ENCODE measurements at regions not wholly inside any gene's neighbourhood (a gene's known extent, or its start where the extent isn't known, plus 50 kb on each side); places are given as distances from the start of the nearest gene placed in this dataset.

DNA sequence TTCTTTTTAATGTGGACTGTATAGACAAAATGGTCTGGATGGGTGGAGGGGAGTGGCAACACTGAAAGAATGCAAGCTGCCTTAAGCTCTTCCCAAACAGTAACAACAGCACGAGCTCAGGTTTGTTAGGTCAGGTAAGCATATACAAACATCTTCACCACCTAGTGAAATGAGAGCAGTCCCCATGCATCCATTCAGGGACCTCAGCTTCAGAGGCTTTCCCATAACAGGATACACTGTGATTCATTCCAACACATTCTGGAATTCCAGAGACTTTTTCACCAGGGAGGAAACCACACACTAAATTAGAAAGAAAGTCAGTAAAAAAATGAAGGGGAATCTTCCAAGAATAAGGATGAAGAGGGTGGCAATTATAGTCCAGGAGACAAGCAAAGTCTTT, 50.4 kb upstream of the BZW1 start (continued):
- TF ChIP-seq, protein P1, sequence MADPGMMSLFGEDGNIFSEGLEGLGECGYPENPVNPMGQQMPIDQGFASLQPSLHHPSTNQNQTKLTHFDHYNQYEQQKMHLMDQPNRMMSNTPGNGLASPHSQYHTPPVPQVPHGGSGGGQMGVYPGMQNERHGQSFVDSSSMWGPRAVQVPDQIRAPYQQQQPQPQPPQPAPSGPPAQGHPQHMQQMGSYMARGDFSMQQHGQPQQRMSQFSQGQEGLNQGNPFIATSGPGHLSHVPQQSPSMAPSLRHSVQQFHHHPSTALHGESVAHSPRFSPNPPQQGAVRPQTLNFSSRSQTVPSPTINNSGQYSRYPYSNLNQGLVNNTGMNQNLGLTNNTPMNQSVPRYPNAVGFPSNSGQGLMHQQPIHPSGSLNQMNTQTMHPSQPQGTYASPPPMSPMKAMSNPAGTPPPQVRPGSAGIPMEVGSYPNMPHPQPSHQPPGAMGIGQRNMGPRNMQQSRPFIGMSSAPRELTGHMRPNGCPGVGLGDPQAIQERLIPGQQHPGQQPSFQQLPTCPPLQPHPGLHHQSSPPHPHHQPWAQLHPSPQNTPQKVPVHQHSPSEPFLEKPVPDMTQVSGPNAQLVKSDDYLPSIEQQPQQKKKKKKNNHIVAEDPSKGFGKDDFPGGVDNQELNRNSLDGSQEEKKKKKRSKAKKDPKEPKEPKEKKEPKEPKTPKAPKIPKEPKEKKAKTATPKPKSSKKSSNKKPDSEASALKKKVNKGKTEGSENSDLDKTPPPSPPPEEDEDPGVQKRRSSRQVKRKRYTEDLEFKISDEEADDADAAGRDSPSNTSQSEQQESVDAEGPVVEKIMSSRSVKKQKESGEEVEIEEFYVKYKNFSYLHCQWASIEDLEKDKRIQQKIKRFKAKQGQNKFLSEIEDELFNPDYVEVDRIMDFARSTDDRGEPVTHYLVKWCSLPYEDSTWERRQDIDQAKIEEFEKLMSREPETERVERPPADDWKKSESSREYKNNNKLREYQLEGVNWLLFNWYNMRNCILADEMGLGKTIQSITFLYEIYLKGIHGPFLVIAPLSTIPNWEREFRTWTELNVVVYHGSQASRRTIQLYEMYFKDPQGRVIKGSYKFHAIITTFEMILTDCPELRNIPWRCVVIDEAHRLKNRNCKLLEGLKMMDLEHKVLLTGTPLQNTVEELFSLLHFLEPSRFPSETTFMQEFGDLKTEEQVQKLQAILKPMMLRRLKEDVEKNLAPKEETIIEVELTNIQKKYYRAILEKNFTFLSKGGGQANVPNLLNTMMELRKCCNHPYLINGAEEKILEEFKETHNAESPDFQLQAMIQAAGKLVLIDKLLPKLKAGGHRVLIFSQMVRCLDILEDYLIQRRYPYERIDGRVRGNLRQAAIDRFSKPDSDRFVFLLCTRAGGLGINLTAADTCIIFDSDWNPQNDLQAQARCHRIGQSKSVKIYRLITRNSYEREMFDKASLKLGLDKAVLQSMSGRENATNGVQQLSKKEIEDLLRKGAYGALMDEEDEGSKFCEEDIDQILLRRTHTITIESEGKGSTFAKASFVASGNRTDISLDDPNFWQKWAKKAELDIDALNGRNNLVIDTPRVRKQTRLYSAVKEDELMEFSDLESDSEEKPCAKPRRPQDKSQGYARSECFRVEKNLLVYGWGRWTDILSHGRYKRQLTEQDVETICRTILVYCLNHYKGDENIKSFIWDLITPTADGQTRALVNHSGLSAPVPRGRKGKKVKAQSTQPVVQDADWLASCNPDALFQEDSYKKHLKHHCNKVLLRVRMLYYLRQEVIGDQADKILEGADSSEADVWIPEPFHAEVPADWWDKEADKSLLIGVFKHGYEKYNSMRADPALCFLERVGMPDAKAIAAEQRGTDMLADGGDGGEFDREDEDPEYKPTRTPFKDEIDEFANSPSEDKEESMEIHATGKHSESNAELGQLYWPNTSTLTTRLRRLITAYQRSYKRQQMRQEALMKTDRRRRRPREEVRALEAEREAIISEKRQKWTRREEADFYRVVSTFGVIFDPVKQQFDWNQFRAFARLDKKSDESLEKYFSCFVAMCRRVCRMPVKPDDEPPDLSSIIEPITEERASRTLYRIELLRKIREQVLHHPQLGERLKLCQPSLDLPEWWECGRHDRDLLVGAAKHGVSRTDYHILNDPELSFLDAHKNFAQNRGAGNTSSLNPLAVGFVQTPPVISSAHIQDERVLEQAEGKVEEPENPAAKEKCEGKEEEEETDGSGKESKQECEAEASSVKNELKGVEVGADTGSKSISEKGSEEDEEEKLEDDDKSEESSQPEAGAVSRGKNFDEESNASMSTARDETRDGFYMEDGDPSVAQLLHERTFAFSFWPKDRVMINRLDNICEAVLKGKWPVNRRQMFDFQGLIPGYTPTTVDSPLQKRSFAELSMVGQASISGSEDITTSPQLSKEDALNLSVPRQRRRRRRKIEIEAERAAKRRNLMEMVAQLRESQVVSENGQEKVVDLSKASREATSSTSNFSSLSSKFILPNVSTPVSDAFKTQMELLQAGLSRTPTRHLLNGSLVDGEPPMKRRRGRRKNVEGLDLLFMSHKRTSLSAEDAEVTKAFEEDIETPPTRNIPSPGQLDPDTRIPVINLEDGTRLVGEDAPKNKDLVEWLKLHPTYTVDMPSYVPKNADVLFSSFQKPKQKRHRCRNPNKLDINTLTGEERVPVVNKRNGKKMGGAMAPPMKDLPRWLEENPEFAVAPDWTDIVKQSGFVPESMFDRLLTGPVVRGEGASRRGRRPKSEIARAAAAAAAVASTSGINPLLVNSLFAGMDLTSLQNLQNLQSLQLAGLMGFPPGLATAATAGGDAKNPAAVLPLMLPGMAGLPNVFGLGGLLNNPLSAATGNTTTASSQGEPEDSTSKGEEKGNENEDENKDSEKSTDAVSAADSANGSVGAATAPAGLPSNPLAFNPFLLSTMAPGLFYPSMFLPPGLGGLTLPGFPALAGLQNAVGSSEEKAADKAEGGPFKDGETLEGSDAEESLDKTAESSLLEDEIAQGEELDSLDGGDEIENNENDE (IDR thresholded peaks at IDR 0.05; ENCODE audit: insufficient replicate concordance, low read length) = no peak
- no peak for TF ChIP-seq KDM5A (IDR thresholded peaks at IDR 0.05; ENCODE audit: low read length)
- TF ChIP-seq PHF8 (conservative IDR thresholded peaks at IDR 0.05; ENCODE audit: low read depth, low read length) = no peak
- TF ChIP-seq CTBP2 (IDR thresholded peaks at IDR 0.05; ENCODE audit: borderline replicate concordance, insufficient read depth, insufficient read length, low read length) = no peak
- TF ChIP-seq, protein P2, sequence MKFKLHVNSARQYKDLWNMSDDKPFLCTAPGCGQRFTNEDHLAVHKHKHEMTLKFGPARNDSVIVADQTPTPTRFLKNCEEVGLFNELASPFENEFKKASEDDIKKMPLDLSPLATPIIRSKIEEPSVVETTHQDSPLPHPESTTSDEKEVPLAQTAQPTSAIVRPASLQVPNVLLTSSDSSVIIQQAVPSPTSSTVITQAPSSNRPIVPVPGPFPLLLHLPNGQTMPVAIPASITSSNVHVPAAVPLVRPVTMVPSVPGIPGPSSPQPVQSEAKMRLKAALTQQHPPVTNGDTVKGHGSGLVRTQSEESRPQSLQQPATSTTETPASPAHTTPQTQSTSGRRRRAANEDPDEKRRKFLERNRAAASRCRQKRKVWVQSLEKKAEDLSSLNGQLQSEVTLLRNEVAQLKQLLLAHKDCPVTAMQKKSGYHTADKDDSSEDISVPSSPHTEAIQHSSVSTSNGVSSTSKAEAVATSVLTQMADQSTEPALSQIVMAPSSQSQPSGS (IDR thresholded peaks at IDR 0.05; ENCODE audit: low read length) = no peak
- TF ChIP-seq, protein P3, sequence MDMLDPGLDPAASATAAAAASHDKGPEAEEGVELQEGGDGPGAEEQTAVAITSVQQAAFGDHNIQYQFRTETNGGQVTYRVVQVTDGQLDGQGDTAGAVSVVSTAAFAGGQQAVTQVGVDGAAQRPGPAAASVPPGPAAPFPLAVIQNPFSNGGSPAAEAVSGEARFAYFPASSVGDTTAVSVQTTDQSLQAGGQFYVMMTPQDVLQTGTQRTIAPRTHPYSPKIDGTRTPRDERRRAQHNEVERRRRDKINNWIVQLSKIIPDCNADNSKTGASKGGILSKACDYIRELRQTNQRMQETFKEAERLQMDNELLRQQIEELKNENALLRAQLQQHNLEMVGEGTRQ (IDR thresholded peaks at IDR 0.05; ENCODE audit: low read length) = no peak
- TF ChIP-seq BCL11A (IDR thresholded peaks at IDR 0.05; ENCODE audit: low read depth in 2 of 2, low read length in 2 of 2) = no peak
- no peak for TF ChIP-seq POLR2AphosphoS5 (IDR thresholded peaks at IDR 0.05; ENCODE audit: low read depth, low read length)
